PC-3 (cell line): ENCODE measurements at regions not wholly inside any gene's neighbourhood (a gene's known extent, or its start where the extent isn't known, plus 50 kb on each side); places are given as distances from the start of the nearest gene placed in this dataset.

Experiments used
- ATAC-seq: fragments of 200-7000 bp; cut with Tn5 transposase; 2 replicates; pipeline ENCODE4 v1.9.1; 2020; ENCODE audit warnings: mild to moderate bottlenecking, moderate library complexity
- BruUV-seq: library from RNA; stranded (reverse); fragments of 400-500 nt; replicated peaks from 2 replicates; lab custom pipeline; 2021; lab: Mats Ljungman, UMichigan
- CTCF ChIA-PET: fragments of 300-600 bp; sonication (Branson Sonifier 250); formaldehyde crosslinking; loops from one replicate; lab custom pipeline; 2022; ENCODE audit warnings: antibody characterized with exemption; lab: Charles Lee
- POLR2A ChIA-PET: fragments of 300-600 bp; sonication (Branson Sonifier 250); formaldehyde crosslinking; loops from one replicate; lab custom pipeline; 2022; ENCODE audit warnings: antibody characterized with exemption; ENCODE audit not compliant: unreplicated experiment; lab: Charles Lee
- DNase-seq: peaks from one replicate; pipeline ENCODE4 v3.0.0-alpha.2; 2015
- H2AFZ ChIP-seq: fragments of 300-600 bp; sonication (generic); 2 replicates; pipeline ENCODE4 v1.6.0; 2016; ENCODE audit warnings: antibody characterized with exemption, low read length
- H3F3A ChIP-seq: fragments of 300-600 bp; sonication (generic); one replicate; pipeline ENCODE4 v1.6.0; 2017; ENCODE audit warnings: antibody characterized with exemption, low read length, control low read depth, mild to moderate bottlenecking; ENCODE audit not compliant: unreplicated experiment
- H3K27ac ChIP-seq: fragments of 300-600 bp; sonication (generic); 2 replicates; pipeline ENCODE4 v1.5.1; 2016; ENCODE audit warnings: mild to moderate bottlenecking, low read length
- H3K27me3 ChIP-seq: fragments of 300-600 bp; sonication (generic); 2 replicates; pipeline ENCODE4 v1.6.1; 2016; ENCODE audit warnings: low read length, mixed read lengths
- H3K36me3 ChIP-seq: fragments of 300-600 bp; sonication (generic); 2 replicates; pipeline ENCODE4 v1.6.1; 2016; ENCODE audit warnings: low read depth, mixed run types, low read length, mixed read lengths
- H3K4me1 ChIP-seq: fragments of 300-600 bp; sonication (generic); 2 replicates; pipeline ENCODE4 v1.5.1; 2016; ENCODE audit warnings: low read length; ENCODE audit not compliant: insufficient read depth
- H3K4me2 ChIP-seq: fragments of 300-600 bp; sonication (generic); 2 replicates; pipeline ENCODE4 v1.6.0; 2016; ENCODE audit warnings: low read length
- H3K4me3 ChIP-seq: fragments of 300-600 bp; sonication (generic); 2 replicates; pipeline ENCODE4 v1.5.1; 2016; ENCODE audit warnings: mild to moderate bottlenecking, low read length, mixed read lengths
- H3K79me2 ChIP-seq: fragments of 300-600 bp; sonication (generic); 2 replicates; pipeline ENCODE4 v1.6.1; 2017; ENCODE audit warnings: low read length, mixed read lengths
- H3K9ac ChIP-seq: fragments of 300-600 bp; sonication (generic); 2 replicates; pipeline ENCODE4 v1.6.0; 2016; ENCODE audit warnings: mild to moderate bottlenecking, low read length
- H3K9me2 ChIP-seq: fragments of 300-600 bp; sonication (generic); replicated peaks from 2 replicates; pipeline ENCODE4 v1.6.1; 2016; ENCODE audit warnings: mixed run types, low read length, mixed read lengths
- H3K9me3 ChIP-seq: fragments of 300-600 bp; sonication (generic); 2 replicates; pipeline ENCODE4 v1.6.1; 2016; ENCODE audit warnings: low read length, mixed read lengths
- H4K20me1 ChIP-seq: fragments of 300-600 bp; sonication (generic); 2 replicates; pipeline ENCODE4 v1.6.1; 2016; ENCODE audit warnings: low read length, mixed read lengths
- CTCF ChIP-seq: fragments of 300-600 bp; sonication (generic); conservative IDR thresholded peaks from 2 replicates; pipeline ENCODE4 v1.5.1; 2017; ENCODE audit warnings: antibody characterized with exemption, low read depth, mild to moderate bottlenecking, low read length
- EZH2 ChIP-seq: fragments of 300-600 bp; sonication (generic); IDR thresholded peaks from one replicate; pipeline ENCODE4 v1.6.1; 2017; ENCODE audit warnings: antibody characterized with exemption, mild to moderate bottlenecking, low read length; ENCODE audit not compliant: unreplicated experiment
- EZH2phosphoT487 ChIP-seq: fragments of 300-600 bp; sonication (generic); IDR thresholded peaks from 2 replicates; pipeline ENCODE4 v1.6.1; 2018; ENCODE audit warnings: mild to moderate bottlenecking, antibody characterized with exemption, low read length, borderline replicate concordance
- intact Hi-C: fragments of 100-400 bp; cut with micrococcal nuclease; formaldehyde crosslinking; loops from 2 replicates; pipeline ENCODE4 v1.9.0; 2023

- Histone ChIP-seq H3K4me2 (no peak overlapping the region), H3K27me3 (no peaks in the 10 kb centered on the region), H3K4me1 (peaks cover 6% of the 10 kb centered on the region; the same call in 1 of the 2 replicates), H3K4me3 (no peak overlapping the region), H3K9ac (no peak overlapping the region), H3K79me2 (no peaks in the 10 kb centered on the region), H3K27ac (no peak overlapping the region), H4K20me1 (no peaks in the 10 kb centered on the region), H3K9me2 (no peaks in the 10 kb centered on the region), H2AFZ (no peak overlapping the region), H3F3A (no peaks in the 10 kb centered on the region), H3K36me3 (no peaks in the 10 kb centered on the region), H3K9me3 (no peaks in the 10 kb centered on the region)
- BruUV-seq, result no TSS peak
- TF ChIP-seq EZH2phosphoT487 (no peak), EZH2 (no peak), CTCF (no peak)
- CTCF ChIA-PET, result no interaction called here
- intact Hi-C loops, result no loop called here
- POLR2A ChIA-PET, result no interaction called here
- DNase-seq (no peak), ATAC-seq (no peak)
Observed at GRCh38 chr15:95880630-95881029, 449.9 kb upstream of the NR2F2 start.

GRCh38 chr15:95883064-95883463 lies 447.4 kb upstream of the NR2F2 start:
- DNase-seq (no peak), ATAC-seq (no peak)
- peaks cover 7% of the 10 kb centered on the region for H3K4me1 ChIP-seq
- BruUV-seq, result no TSS peak
- H3K4me2 ChIP-seq, result no peak overlapping the region
- ChIA-PET CTCF (no interaction called here), POLR2A (no interaction called here)
- no peak for TF ChIP-seq CTCF
- TF ChIP-seq EZH2phosphoT487, result no peak
- no peak for TF ChIP-seq EZH2
- no peak overlapping the region for H2AFZ ChIP-seq
- H3K9me2 ChIP-seq, result no peaks in the 10 kb centered on the region
- H3K9ac ChIP-seq, result no peak overlapping the region
- H3F3A ChIP-seq, result no peaks in the 10 kb centered on the region
- no peaks in the 10 kb centered on the region for H3K36me3 ChIP-seq
- H3K27me3 ChIP-seq, result no peaks in the 10 kb centered on the region
- H3K9me3 ChIP-seq, result no peaks in the 10 kb centered on the region
- no peaks in the 10 kb centered on the region for H3K79me2 ChIP-seq
- H4K20me1 ChIP-seq, result no peaks in the 10 kb centered on the region
- no peak overlapping the region for H3K4me3 ChIP-seq
- intact Hi-C loops, result no loop called here
- H3K27ac ChIP-seq, result no peak overlapping the region

GRCh38 chr15:95884276-95884675 lies 446.2 kb upstream of the NR2F2 start:
- H3K9me2 ChIP-seq, result no peaks in the 10 kb centered on the region
- H3K79me2 ChIP-seq, result no peaks in the 10 kb centered on the region
- no peak overlapping the region for H3K4me2 ChIP-seq
- no peaks in the 10 kb centered on the region for H3K9me3 ChIP-seq
- H3K27ac ChIP-seq, result no peak overlapping the region
- H4K20me1 ChIP-seq, result no peaks in the 10 kb centered on the region
- POLR2A ChIA-PET, result no interaction called here
- H3K4me1 ChIP-seq, result peaks cover 16% of the 10 kb centered on the region
- H3K4me3 ChIP-seq, result no peak overlapping the region
- CTCF ChIA-PET, result interaction anchor here (0.6 kb wide), 1 partner anchor 626 kb away, joined by 3 read pairs; no protein-coding TSS in a partner anchor
- BruUV-seq, result no TSS peak
- no peaks in the 10 kb centered on the region for H3F3A ChIP-seq
- no peaks in the 10 kb centered on the region for H3K27me3 ChIP-seq
- TF ChIP-seq EZH2, result no peak
- no peak for TF ChIP-seq CTCF
- no peak for TF ChIP-seq EZH2phosphoT487
- ATAC-seq (no peak), DNase-seq (no peak)
- no peaks in the 10 kb centered on the region for H3K36me3 ChIP-seq
- H3K9ac ChIP-seq, result no peak overlapping the region
- H2AFZ ChIP-seq, result no peak overlapping the region
- intact Hi-C loops, result no loop called here
